Spleen (tissue), 11 donors: ENCODE measurements at regions not wholly inside any gene's neighbourhood (a gene's known extent, or its start where the extent isn't known, plus 50 kb on each side); places are given as distances from the start of the nearest gene placed in this dataset.

ENCODE experiments used
- DNase-seq: peaks from one replicate; pipeline ENCODE4 v3.0.0-alpha.2; 2020
- H3K27ac ChIP-seq, 8 donors: fragments of 200-600 bp; sonication (generic) in 7 of 8; 1 replicate in 4 of 8; 2 replicates in 4 of 8; pipeline versions ENCODE4 v1.5.0 to v1.8.0; 2016 to 2021; ENCODE audit warnings: inconsistent platforms in 4 of 8, mild to moderate bottlenecking in 4 of 8, moderate library complexity in 1 of 8
- H3K27me3 ChIP-seq, 7 donors: fragments of 200-600 bp; sonication (generic) in 6 of 7; replicated peaks in 1 of 7; 1 replicate in 4 of 7; 2 replicates in 3 of 7; pipeline versions ENCODE4 v1.5.0 to v1.8.0; 2016 to 2021; ENCODE audit warnings: inconsistent platforms in 3 of 7, mild to moderate bottlenecking in 1 of 7
- H3K36me3 ChIP-seq, 6 donors: fragments of 200-600 bp; sonication (generic) in 5 of 6; 1 replicate in 4 of 6; 2 replicates in 2 of 6; pipeline versions ENCODE4 v1.5.0 to v1.8.0; 2016 to 2021; ENCODE audit warnings: inconsistent platforms in 2 of 6
- H3K4me1 ChIP-seq, 6 donors: fragments of 200-600 bp; sonication (generic) in 5 of 6; 1 replicate in 3 of 6; 2 replicates in 3 of 6; pipeline versions ENCODE4 v1.5.0 to v1.8.0; 2016 to 2021; ENCODE audit warnings: inconsistent platforms in 3 of 6
- H3K4me3 ChIP-seq, 8 donors: fragments of 200-600 bp; sonication (generic) in 7 of 8; 1 replicate in 4 of 8; 2 replicates in 4 of 8; pipeline versions ENCODE4 v1.5.0 to v1.8.0; 2016 to 2021; ENCODE audit warnings: inconsistent platforms in 4 of 8, mild to moderate bottlenecking in 4 of 8, moderate library complexity in 2 of 8
- H3K9me3 ChIP-seq, 8 donors: fragments of 200-600 bp; sonication (generic) in 7 of 8; 1 replicate in 4 of 8; 2 replicates in 4 of 8; pipeline versions ENCODE4 v1.5.0 to v1.8.0; 2016 to 2021; ENCODE audit warnings: inconsistent platforms in 4 of 8
- POLR2A ChIP-seq, 3 donors: fragments of 450-650 bp; IDR thresholded peaks; one replicate each; pipeline ENCODE4 v1.5.1; 2017; ENCODE audit warnings: antibody characterized with exemption in 3 of 3, mild to moderate bottlenecking in 1 of 3
- POLR2AphosphoS5 ChIP-seq, 3 donors: sonication (generic); formaldehyde crosslinking; IDR thresholded peaks; one replicate each; pipeline ENCODE4 v1.5.1; 2017; ENCODE audit warnings: antibody characterized with exemption in 3 of 3
- WGBS, 5 donors: extraction: QIAGEN DNeasy Blood & Tissue Kit in 3 of 5; methylation state at CpG; one replicate each; pipeline versions ENCODE4 v1.1.5 to v1.1.7; 2013 to 2018; 5-methylcytosine and 5-hydroxymethylcytosine counted together
- intact Hi-C: fragments of 100-400 bp; cut with DNase I; formaldehyde crosslinking; loops from one replicate; pipeline ENCODE4 v1.15.0; 2023; ENCODE audit warnings: low total_unique reads
- TF ChIP-seq, protein P1 (sequence below), 11 experiments: fragments of 200-600 bp in 7 of 11; fragments of 450-650 bp in 4 of 11; sonication (generic) in 4 of 11; IDR thresholded peaks in 8 of 11; conservative IDR thresholded peaks in 3 of 11; 1 replicate in 7 of 11; 2 replicates in 4 of 11; pipeline versions ENCODE4 v1.4.0 to v1.8.0; 2016 to 2021; ENCODE audit warnings: antibody characterized with exemption in 11 of 11, inconsistent platforms in 4 of 11, mild to moderate bottlenecking in 1 of 11
- donor health status: healthy with polysubstance abuse.
- donor health status: DM: no; HTN: no; CAD: no; lungs with moderate emphysema.
- donor health status: DM: no; HTN: no; CAD: no.
- donor health status: Bipolar disorder and iron deficiency.
- donor health status: healthy.
- donor health status: DM: no; HTN: no; CAD: no.
- donor health status: DM: yes; HTN: yes; CAD: no.

DNA sequence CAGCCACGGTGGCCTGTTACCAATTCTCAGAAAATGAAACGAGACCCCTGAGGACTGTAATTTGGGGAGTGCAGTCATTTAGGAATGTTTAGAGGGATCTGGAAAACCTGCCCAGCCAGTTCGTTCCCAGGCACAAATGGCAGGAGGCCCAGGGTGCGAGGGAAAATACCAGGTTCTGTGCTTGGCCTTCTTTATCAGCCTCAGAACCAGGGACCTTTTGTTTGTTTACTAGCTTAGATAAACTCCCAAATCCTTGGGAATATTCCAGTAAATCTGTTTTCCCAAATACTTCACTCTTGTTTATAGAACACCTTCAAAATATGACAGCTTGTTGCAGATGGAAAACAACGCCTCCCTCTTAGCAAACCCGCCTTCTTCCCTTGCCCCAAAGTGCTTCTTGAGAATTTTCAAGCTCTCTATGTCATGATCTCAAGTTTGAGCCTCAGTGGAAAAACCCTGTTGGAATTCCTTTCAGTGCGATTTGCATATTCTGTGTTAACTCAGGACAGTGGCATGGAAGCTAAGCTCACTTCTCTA lies 400.3 kb upstream of the SMIM21 start:
- intact Hi-C loops, result no loop called here
- no peaks in the 10 kb centered on the region for H3K9me3 ChIP-seq
- H3K4me1 ChIP-seq, result peaks cover 0 to 3% (median 0%) of the 10 kb centered on the region in 6 donors
- H3K27me3 ChIP-seq, result no peaks in the 10 kb centered on the region
- DNase-seq, result no peak
- WGBS, 5 donors, result 65 to 80% (median 76%) methylated on average over 7 of the region's 7 CpGs
- H3K4me3 ChIP-seq, result no peak overlapping the region
- H3K27ac ChIP-seq, result no peak overlapping the region
- TF ChIP-seq, protein P1, sequence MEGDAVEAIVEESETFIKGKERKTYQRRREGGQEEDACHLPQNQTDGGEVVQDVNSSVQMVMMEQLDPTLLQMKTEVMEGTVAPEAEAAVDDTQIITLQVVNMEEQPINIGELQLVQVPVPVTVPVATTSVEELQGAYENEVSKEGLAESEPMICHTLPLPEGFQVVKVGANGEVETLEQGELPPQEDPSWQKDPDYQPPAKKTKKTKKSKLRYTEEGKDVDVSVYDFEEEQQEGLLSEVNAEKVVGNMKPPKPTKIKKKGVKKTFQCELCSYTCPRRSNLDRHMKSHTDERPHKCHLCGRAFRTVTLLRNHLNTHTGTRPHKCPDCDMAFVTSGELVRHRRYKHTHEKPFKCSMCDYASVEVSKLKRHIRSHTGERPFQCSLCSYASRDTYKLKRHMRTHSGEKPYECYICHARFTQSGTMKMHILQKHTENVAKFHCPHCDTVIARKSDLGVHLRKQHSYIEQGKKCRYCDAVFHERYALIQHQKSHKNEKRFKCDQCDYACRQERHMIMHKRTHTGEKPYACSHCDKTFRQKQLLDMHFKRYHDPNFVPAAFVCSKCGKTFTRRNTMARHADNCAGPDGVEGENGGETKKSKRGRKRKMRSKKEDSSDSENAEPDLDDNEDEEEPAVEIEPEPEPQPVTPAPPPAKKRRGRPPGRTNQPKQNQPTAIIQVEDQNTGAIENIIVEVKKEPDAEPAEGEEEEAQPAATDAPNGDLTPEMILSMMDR (IDR thresholded peaks at IDR 0.05 in 8 of 11, conservative IDR thresholded peaks at IDR 0.05 in 3 of 11), result no peak
- TF ChIP-seq POLR2A (IDR thresholded peaks at IDR 0.05) (no peak), POLR2AphosphoS5 (IDR thresholded peaks at IDR 0.05) (no peak)
- H3K36me3 ChIP-seq, result no peaks in the 10 kb centered on the region

DNA sequence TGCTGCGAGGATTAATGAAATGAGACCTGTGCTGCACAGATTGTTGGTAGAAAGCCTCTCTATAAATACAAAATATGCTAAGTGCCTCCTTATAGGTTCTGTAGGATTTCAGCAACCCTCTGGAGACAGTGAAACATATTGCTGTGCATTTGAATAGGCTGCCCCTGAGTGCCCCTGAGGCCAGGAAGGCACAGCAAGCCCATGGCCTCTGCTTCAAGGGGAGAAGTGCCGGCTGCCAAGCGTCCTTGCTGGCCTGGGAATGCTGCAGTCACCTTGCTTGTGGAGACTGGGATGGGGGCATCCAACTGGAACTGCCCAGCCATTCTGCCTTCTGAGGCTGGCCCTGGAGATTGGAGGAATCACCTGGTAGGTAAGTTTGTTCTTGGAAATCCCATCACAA lies 397.2 kb upstream of the SMIM21 start:
- H3K4me1 ChIP-seq, result peaks cover 0 to 3% (median 0%) of the 10 kb centered on the region in 6 donors
- intact Hi-C loops, result no loop called here
- no peaks in the 10 kb centered on the region for H3K9me3 ChIP-seq
- 62 to 89% (median 78%) methylated on average over 3 of the region's 3 CpGs for WGBS, 5 donors
- H3K4me3 ChIP-seq, result no peak overlapping the region
- no peaks in the 10 kb centered on the region for H3K27me3 ChIP-seq
- TF ChIP-seq, protein P1 (IDR thresholded peaks at IDR 0.05 in 8 of 11, conservative IDR thresholded peaks at IDR 0.05 in 3 of 11), result no peak
- TF ChIP-seq POLR2A (IDR thresholded peaks at IDR 0.05) (no peak), POLR2AphosphoS5 (IDR thresholded peaks at IDR 0.05) (no peak)
- no peak for DNase-seq
- H3K36me3 ChIP-seq, result no peaks in the 10 kb centered on the region
- H3K27ac ChIP-seq, result no peak overlapping the region

DNA sequence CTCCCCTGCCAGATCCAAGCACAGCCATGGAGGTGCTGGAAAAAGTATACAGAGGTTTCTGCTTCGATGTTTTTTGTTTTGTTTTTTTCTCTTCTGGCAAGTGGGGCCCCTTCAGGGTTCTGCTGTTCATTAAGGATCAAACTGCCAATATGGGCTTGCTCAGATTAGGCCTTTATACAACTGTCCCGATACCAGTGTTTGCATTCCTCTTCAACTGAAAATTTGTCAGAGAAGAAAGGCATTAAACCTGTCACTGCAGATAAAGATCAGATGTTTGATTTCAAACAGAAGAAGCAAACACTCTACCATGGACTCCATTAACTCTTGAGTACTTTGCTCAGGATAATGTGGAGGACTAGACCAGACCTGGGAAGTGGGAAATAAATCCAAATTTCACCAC lies 396.0 kb upstream of the SMIM21 start:
- no peak for DNase-seq
- Histone ChIP-seq H3K27ac (no peak overlapping the region), H3K36me3 (no peaks in the 10 kb centered on the region), H3K9me3 (no peaks in the 10 kb centered on the region), H3K4me3 (no peak overlapping the region), H3K4me1 (no peaks in the 10 kb centered on the region), H3K27me3 (no peaks in the 10 kb centered on the region)
- intact Hi-C loops, result no loop called here
- TF ChIP-seq, protein P1 (IDR thresholded peaks at IDR 0.05 in 8 of 11, conservative IDR thresholded peaks at IDR 0.05 in 3 of 11), result no peak
- no peak for TF ChIP-seq POLR2A (IDR thresholded peaks at IDR 0.05)
- TF ChIP-seq POLR2AphosphoS5 (IDR thresholded peaks at IDR 0.05), result no peak
- WGBS, 5 donors, result 35 to 52% (median 40%) methylated on average over 2 of the region's 2 CpGs

DNA sequence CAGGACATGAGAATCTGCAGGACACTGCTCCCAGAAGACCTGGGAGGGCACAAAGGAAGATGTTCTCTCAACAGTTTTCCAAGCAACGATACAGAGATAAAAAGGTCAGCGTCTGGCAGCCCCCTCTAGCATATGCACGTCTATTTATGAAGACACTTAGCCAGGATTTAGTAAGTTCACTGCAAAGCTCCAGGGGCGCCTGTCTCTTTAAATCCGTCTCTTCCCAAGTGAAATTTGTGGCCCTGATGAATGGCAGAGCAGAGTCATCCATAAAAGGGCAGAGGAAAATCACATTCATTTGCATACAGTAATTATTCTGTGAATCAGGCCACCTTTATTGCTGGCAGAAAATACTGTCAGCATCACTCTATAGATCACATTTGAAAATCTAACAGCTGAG lies 390.9 kb upstream of the SMIM21 start:
- intact Hi-C loops, result no loop called here
- Histone ChIP-seq H3K36me3 (no peaks in the 10 kb centered on the region), H3K4me1 (no peaks in the 10 kb centered on the region), H3K27ac (no peak overlapping the region), H3K4me3 (no peak overlapping the region), H3K9me3 (no peaks in the 10 kb centered on the region), H3K27me3 (no peaks in the 10 kb centered on the region)
- TF ChIP-seq POLR2A (IDR thresholded peaks at IDR 0.05), result no peak
- no peak for TF ChIP-seq POLR2AphosphoS5 (IDR thresholded peaks at IDR 0.05)
- TF ChIP-seq, protein P1 (IDR thresholded peaks at IDR 0.05 in 8 of 11, conservative IDR thresholded peaks at IDR 0.05 in 3 of 11), result no peak
- DNase-seq, result no peak
- 67 to 80% (median 74%) methylated on average over 5 of the region's 5 CpGs for WGBS, 5 donors
